RWPE2 (cell line): ENCODE measurements at regions not wholly inside any gene's neighbourhood (a gene's known extent, or its start where the extent isn't known, plus 50 kb on each side); places are given as distances from the start of the nearest gene placed in this dataset.

Experiments used
- ATAC-seq: fragments of 200-7000 bp; cut with Tn5 transposase; 3 replicates; pipeline ENCODE4 v1.9.1; 2021; ENCODE audit warnings: low read depth
- DNase-seq: peaks from one replicate; pipeline ENCODE4 v3.0.0-alpha.2; 2020; ENCODE audit warnings: low spot score
- H3K27ac ChIP-seq: fragments of 450-650 bp; 2 replicates; pipeline ENCODE4 v1.5.1; 2017; ENCODE audit warnings: mild to moderate bottlenecking; ENCODE audit not compliant: poor library complexity, severe bottlenecking
- H3K27me3 ChIP-seq: fragments of 250-450 bp; sonication (Bioruptor Pico); 2 replicates; pipeline ENCODE4 v1.5.1; 2021; ENCODE audit warnings: mild to moderate bottlenecking, moderate library complexity; ENCODE audit not compliant: insufficient read depth, poor library complexity, severe bottlenecking
- H3K36me3 ChIP-seq: fragments of 250-450 bp; sonication (Bioruptor Pico); 2 replicates; pipeline ENCODE4 v1.5.1; 2020; ENCODE audit warnings: low read depth, mild to moderate bottlenecking, moderate library complexity
- H3K4me1 ChIP-seq: fragments of 250-450 bp; sonication (Bioruptor Pico); 2 replicates; pipeline ENCODE4 v1.5.1; 2021; ENCODE audit warnings: mild to moderate bottlenecking, moderate library complexity; ENCODE audit not compliant: insufficient read depth, poor library complexity, severe bottlenecking
- H3K4me3 ChIP-seq: fragments of 250-450 bp; sonication (Bioruptor Pico); 2 replicates; pipeline ENCODE4 v1.5.1; 2021; ENCODE audit warnings: mild to moderate bottlenecking, moderate library complexity; ENCODE audit not compliant: severe bottlenecking
- H3K9me3 ChIP-seq: fragments of 250-450 bp; sonication (Bioruptor Pico); 2 replicates; pipeline ENCODE4 v1.5.1; 2021; ENCODE audit warnings: mild to moderate bottlenecking, moderate library complexity; ENCODE audit not compliant: severe bottlenecking
- TF ChIP-seq, protein P1 (sequence below): fragments of 450-650 bp; IDR thresholded peaks from one replicate; pipeline ENCODE4 v1.5.1; 2017; ENCODE audit warnings: mild to moderate bottlenecking, moderate library complexity; ENCODE audit not compliant: poor library complexity, severe bottlenecking

DNA sequence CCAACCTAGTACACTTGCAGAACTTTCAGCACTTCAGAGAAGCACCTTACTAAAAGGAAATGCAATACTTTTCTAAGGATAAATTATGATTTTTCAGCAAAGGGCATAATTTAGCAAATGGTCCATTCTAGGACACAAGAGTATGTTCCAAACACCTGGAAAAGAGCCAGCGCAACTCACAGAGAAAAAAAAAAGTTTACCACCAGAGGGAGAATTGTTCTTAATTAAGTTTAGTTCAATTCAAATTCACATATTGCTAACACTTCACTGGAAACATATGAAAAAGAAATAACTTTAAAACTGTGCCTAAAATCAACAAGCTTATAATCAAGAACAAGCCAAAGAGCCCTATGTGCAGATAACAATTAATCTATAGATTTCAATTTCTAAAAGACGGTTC lies 338.1 kb downstream of the SEC16B start:
- DNase-seq (no peak), ATAC-seq (no peak)
- Histone ChIP-seq H3K4me1 (no peaks in the 10 kb centered on the region), H3K27ac (no peak overlapping the region), H3K36me3 (no peaks in the 10 kb centered on the region), H3K4me3 (no peak overlapping the region), H3K27me3 (no peaks in the 10 kb centered on the region), H3K9me3 (no peaks in the 10 kb centered on the region)
- TF ChIP-seq, protein P1, sequence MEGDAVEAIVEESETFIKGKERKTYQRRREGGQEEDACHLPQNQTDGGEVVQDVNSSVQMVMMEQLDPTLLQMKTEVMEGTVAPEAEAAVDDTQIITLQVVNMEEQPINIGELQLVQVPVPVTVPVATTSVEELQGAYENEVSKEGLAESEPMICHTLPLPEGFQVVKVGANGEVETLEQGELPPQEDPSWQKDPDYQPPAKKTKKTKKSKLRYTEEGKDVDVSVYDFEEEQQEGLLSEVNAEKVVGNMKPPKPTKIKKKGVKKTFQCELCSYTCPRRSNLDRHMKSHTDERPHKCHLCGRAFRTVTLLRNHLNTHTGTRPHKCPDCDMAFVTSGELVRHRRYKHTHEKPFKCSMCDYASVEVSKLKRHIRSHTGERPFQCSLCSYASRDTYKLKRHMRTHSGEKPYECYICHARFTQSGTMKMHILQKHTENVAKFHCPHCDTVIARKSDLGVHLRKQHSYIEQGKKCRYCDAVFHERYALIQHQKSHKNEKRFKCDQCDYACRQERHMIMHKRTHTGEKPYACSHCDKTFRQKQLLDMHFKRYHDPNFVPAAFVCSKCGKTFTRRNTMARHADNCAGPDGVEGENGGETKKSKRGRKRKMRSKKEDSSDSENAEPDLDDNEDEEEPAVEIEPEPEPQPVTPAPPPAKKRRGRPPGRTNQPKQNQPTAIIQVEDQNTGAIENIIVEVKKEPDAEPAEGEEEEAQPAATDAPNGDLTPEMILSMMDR: no peak

DNA sequence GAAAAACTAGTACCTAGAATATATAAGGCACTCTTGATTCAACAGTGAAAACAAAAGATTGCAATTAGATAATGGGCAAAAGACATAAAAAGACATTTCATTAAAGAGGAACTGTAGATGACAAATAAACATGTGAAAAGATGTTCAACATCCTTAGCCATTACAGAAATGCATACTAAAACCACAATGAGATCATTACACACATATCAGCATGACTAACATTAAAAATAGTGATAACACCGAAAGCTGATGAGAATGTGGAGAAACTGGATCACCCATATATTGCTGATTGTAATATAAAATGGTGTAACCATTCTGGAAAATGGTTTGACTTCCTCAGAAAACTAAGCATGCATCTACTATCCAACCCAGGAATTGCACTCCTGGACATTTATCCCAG lies 340.3 kb downstream of the SEC16B start:
- no peaks in the 10 kb centered on the region for H3K36me3 ChIP-seq
- H3K4me3 ChIP-seq: no peak overlapping the region
- TF ChIP-seq, protein P1: no peak
- no peaks in the 10 kb centered on the region for H3K4me1 ChIP-seq
- H3K9me3 ChIP-seq: no peaks in the 10 kb centered on the region
- no peaks in the 10 kb centered on the region for H3K27me3 ChIP-seq
- DNase-seq (no peak), ATAC-seq (no peak)
- no peak overlapping the region for H3K27ac ChIP-seq

DNA sequence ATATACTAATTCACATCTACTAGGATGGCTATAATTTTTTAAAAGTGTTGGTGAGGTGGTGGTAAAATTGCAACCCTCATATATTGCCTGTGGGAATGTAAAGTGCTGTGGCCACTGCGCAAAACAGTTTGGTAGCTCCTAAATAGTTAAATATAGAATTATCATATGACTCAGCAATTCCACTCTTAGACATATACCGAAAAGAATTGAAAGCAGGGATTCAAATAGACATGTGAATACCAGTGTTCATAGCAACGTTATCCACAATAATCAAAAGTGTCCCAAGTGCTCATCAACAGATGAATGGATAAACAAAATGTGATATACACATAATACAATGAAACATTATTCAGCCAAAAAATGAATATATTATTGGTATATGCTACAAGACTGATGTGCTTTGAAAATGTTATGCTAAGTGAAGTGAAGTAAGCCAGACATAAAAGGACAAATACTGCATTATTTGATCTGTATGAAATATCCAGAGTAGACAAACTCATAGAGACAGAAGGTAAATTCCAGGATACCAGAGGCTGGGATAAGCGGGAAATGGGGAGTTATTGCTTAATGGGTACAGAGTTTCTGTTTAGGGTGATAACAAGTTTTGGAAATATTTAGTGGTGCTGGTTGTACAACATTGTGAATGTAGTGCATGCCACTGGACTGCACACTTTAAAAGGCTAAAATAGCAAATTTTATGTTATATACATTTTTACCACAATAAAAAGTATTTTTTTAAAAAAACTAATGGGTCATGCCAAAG lies 342.5 kb downstream of the SEC16B start:
- H3K27me3 ChIP-seq: no peaks in the 10 kb centered on the region
- H3K36me3 ChIP-seq: no peaks in the 10 kb centered on the region
- no peak overlapping the region for H3K27ac ChIP-seq
- no peak for ATAC-seq
- no peak overlapping the region for H3K4me3 ChIP-seq
- no peak for DNase-seq
- no peaks in the 10 kb centered on the region for H3K4me1 ChIP-seq
- H3K9me3 ChIP-seq: no peaks in the 10 kb centered on the region
- TF ChIP-seq, protein P1: no peak

DNA sequence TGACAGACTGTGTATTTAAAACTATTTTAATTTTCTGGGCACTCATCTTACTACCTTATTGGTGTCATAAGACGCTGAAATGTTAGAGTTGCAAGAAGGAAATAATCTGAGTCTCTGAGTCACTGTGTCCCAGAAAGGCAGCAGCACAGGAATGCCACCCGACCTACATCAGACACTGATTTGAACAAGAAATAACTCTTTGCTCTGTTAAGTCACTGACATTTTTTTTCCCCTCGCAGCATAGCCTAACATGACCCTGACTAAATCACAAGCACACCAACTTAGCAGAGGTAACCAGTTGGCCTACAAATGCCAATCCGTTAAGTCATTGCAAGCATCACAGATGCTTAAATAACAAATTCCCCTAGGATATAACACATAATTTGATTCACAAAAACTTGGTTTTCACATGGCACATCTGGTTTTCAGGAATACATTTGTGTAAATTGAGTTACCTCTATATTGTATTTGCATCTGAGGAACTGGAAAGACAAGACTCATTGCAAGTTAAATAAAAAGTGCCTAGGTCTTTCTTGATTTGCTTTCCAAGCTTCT lies 349.1 kb downstream of the SEC16B start:
- H3K4me1 ChIP-seq: peaks cover under 1% of the 10 kb centered on the region
- no peaks in the 10 kb centered on the region for H3K9me3 ChIP-seq
- H3K27ac ChIP-seq: no peak overlapping the region
- peak; percentile 33 for ATAC-seq
- no peak for DNase-seq
- no peaks in the 10 kb centered on the region for H3K27me3 ChIP-seq
- no peak overlapping the region for H3K4me3 ChIP-seq
- no peaks in the 10 kb centered on the region for H3K36me3 ChIP-seq
- TF ChIP-seq, protein P1: no peak

DNA sequence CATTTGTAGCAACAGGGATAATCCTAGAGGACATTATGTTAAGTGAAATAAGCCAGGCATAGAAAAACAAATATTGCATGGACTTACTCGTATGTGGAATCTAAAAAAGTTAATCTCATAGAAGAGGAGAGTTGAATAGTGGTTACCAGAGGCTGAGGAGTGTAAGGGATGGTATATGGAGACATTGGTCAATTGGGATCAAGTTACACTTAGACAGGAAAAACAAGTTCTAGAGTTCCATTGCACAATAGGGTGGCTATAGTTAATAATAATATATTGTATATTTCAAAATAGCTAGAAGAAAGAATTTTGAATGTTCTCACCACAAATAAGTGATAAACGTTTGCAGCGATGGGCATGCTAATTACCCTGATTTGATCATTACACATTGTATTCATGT lies 354.6 kb downstream of the SEC16B start:
- ATAC-seq (peak; percentile 83), DNase-seq (no peak)

More for the DNA sequence above, 354.6 kb downstream of the SEC16B start:
- H3K27ac ChIP-seq: no peak overlapping the region
- H3K36me3 ChIP-seq: no peaks in the 10 kb centered on the region
- peaks cover 9% of the 10 kb centered on the region for H3K4me1 ChIP-seq
- H3K9me3 ChIP-seq: no peaks in the 10 kb centered on the region
- no peaks in the 10 kb centered on the region for H3K27me3 ChIP-seq
- no peak overlapping the region for H3K4me3 ChIP-seq
- TF ChIP-seq, protein P1: no peak
